NCI-H128 (cell line): ENCODE measurements at regions not wholly inside any gene's neighbourhood (a gene's known extent, or its start where the extent isn't known, plus 50 kb on each side); places are given as distances from the start of the nearest gene placed in this dataset.

Experiments
- DNase-seq: peaks from one replicate; lab custom pipeline; 2025; ENCODE audit not compliant: unreplicated experiment; lab: John Stamatoyannopoulos, UW

- DNase-seq = no peak
Measured at GRCh38 chr11:129268371-129268770, 76.2 kb upstream of the ARHGAP32 start.

GRCh38 chr11:129267716-129268115 is 75.6 kb upstream of the ARHGAP32 start:
- DNase-seq = no peak

- DNase-seq = no peak
Measured at GRCh38 chr11:129266536-129266935, 74.4 kb upstream of the ARHGAP32 start.

- DNase-seq = no peak
Measured at GRCh38 chr11:129265125-129265788, 73.1 kb upstream of the ARHGAP32 start.

- DNase-seq = no peak
Measured at GRCh38 chr11:129264114-129264513, 72.0 kb upstream of the ARHGAP32 start.

GRCh38 chr11:129260750-129261149 is 68.6 kb upstream of the ARHGAP32 start:
- no peak for DNase-seq

GRCh38 chr11:129259931-129260348 is 67.8 kb upstream of the ARHGAP32 start:
- DNase-seq = no peak

- no peak for DNase-seq
Measured at GRCh38 chr11:129258205-129258604, 66.1 kb upstream of the ARHGAP32 start.

- DNase-seq = no peak
Measured at GRCh38 chr11:129257512-129257911, 65.4 kb upstream of the ARHGAP32 start.

- no peak for DNase-seq
Measured at GRCh38 chr11:129252621-129253020, 60.5 kb upstream of the ARHGAP32 start.

- DNase-seq = no peak
Measured at GRCh38 chr11:129251067-129251466, 58.9 kb upstream of the ARHGAP32 start.

GRCh38 chr11:129249923-129250322 is 57.8 kb upstream of the ARHGAP32 start:
- no peak for DNase-seq

- no peak for DNase-seq
Measured at GRCh38 chr11:129249351-129249750, 57.2 kb upstream of the ARHGAP32 start.

GRCh38 chr11:129248618-129249017 is 56.5 kb upstream of the ARHGAP32 start:
- no peak for DNase-seq

GRCh38 chr11:129247135-129247534 is 55.0 kb upstream of the ARHGAP32 start:
- DNase-seq = no peak

- DNase-seq = no peak
Measured at GRCh38 chr11:129242855-129243254, 50.7 kb upstream of the ARHGAP32 start.
